MCF 10A (cell line): ENCODE measurements at regions not wholly inside any gene's neighbourhood (a gene's known extent, or its start where the extent isn't known, plus 50 kb on each side); places are given as distances from the start of the nearest gene placed in this dataset.
A peak's percentile ranks its signal among the peaks of the same experiment; 100 is the strongest.

Experiments used
- BruUV-seq: library from RNA; stranded (reverse); fragments of 400-500 nt; replicated peaks from 2 replicates; lab custom pipeline; 2021; lab: Mats Ljungman, UMichigan
- CTCF ChIA-PET: fragments of 300-600 bp; sonication (Branson Sonifier 250); formaldehyde crosslinking; extraction: SDS; loops from one replicate; lab custom pipeline; 2021; ENCODE audit warnings: antibody characterized with exemption, inconsistent platforms; lab: Yijun Ruan, JAX
- POLR2A ChIA-PET: fragments of 300-600, 350-650 bp; sonication (Branson Sonifier 250); formaldehyde crosslinking; extraction: SDS; loops from one replicate; lab custom pipeline; 2020; ENCODE audit warnings: antibody characterized with exemption, inconsistent platforms; lab: Yijun Ruan, JAX
- DNase-seq: peaks from one replicate; pipeline ENCODE4 v3.0.0-alpha.2; 2018; ENCODE audit not compliant: unreplicated experiment
- H3K27ac Mint-ChIP-seq: one replicate; pipeline ENCODE4 v1.8.0; 2022; ENCODE audit warnings: mild to moderate bottlenecking, low read depth, mixed read lengths; ENCODE audit not compliant: unreplicated experiment
- H3K27me3 Mint-ChIP-seq: one replicate; pipeline ENCODE4 v1.8.0; 2022; ENCODE audit warnings: mixed read lengths; ENCODE audit not compliant: insufficient read depth, unreplicated experiment
- H3K36me3 Mint-ChIP-seq: one replicate; pipeline ENCODE4 v1.8.0; 2022; ENCODE audit warnings: mild to moderate bottlenecking, moderate library complexity, mixed read lengths; ENCODE audit not compliant: insufficient read depth, unreplicated experiment
- H3K4me1 Mint-ChIP-seq: one replicate; pipeline ENCODE4 v1.8.0; 2022; ENCODE audit warnings: mixed read lengths; ENCODE audit not compliant: insufficient read depth, unreplicated experiment
- H3K4me3 Mint-ChIP-seq: one replicate; pipeline ENCODE4 v1.8.0; 2022; ENCODE audit warnings: mild to moderate bottlenecking, moderate library complexity, mixed read lengths; ENCODE audit not compliant: unreplicated experiment
- H3K9me3 Mint-ChIP-seq: one replicate; pipeline ENCODE4 v1.8.0; 2022; ENCODE audit warnings: mixed read lengths; ENCODE audit not compliant: unreplicated experiment
- CTCF ChIP-seq: fragments of 200-600 bp; IDR thresholded peaks from one replicate; pipeline ENCODE4 v1.8.0; 2022; ENCODE audit warnings: antibody characterized with exemption, mild to moderate bottlenecking; ENCODE audit not compliant: unreplicated experiment
- intact Hi-C: fragments of 100-400 bp; cut with micrococcal nuclease; formaldehyde crosslinking; loops from 2 replicates; pipeline ENCODE4 v1.14.1; 2022

GRCh38 chr5:84642795-84643194 lies 258.1 kb upstream of the EDIL3 start:
- intact Hi-C loops: no loop called here
- Mint-ChIP-seq H3K9me3 (no peaks in the 10 kb centered on the region), H3K4me3 (no peak overlapping the region), H3K36me3 (no peaks in the 10 kb centered on the region), H3K4me1 (no peaks in the 10 kb centered on the region), H3K27ac (no peak overlapping the region), H3K27me3 (peaks cover 24% of the 10 kb centered on the region)
- ChIA-PET POLR2A (no interaction called here), CTCF (no interaction called here)
- TF ChIP-seq CTCF: no peak
- BruUV-seq: no TSS peak
- peak; percentile 28 for DNase-seq

- H3K36me3 Mint-ChIP-seq: no peaks in the 10 kb centered on the region
- no peak for DNase-seq
- intact Hi-C loops: no loop called here
- no TSS peak for BruUV-seq
- no peaks in the 10 kb centered on the region for H3K9me3 Mint-ChIP-seq
- H3K4me1 Mint-ChIP-seq: no peaks in the 10 kb centered on the region
- ChIA-PET CTCF (interaction anchor here (0.6 to 0.7 kb wide), 2 partner anchors 107 to 647 kb away, joined by 3 read pairs; no protein-coding TSS in a partner anchor), POLR2A (no interaction called here)
- peaks cover 19% of the 10 kb centered on the region for H3K27me3 Mint-ChIP-seq
- no peak for TF ChIP-seq CTCF
- no peak overlapping the region for H3K27ac Mint-ChIP-seq
- H3K4me3 Mint-ChIP-seq: no peak overlapping the region
These were observed 257.6 kb upstream of the EDIL3 start for GRCh38 chr5:84642324-84642723.

- TF ChIP-seq CTCF: no peak
- CTCF ChIA-PET: no interaction called here
- no peaks in the 10 kb centered on the region for H3K36me3 Mint-ChIP-seq
- POLR2A ChIA-PET: no interaction called here
- H3K4me3 Mint-ChIP-seq: no peak overlapping the region
- BruUV-seq: no TSS peak
- no peaks in the 10 kb centered on the region for H3K9me3 Mint-ChIP-seq
- no peak overlapping the region for H3K27ac Mint-ChIP-seq
- H3K27me3 Mint-ChIP-seq: peaks cover 10% of the 10 kb centered on the region
- intact Hi-C loops: loop anchor here (2.0 kb wide), 1 partner anchor 23 kb away; no protein-coding TSS in a partner anchor
- H3K4me1 Mint-ChIP-seq: no peaks in the 10 kb centered on the region
- DNase-seq: no peak
These were observed 253.1 kb upstream of the EDIL3 start for GRCh38 chr5:84637662-84638375.

DNA sequence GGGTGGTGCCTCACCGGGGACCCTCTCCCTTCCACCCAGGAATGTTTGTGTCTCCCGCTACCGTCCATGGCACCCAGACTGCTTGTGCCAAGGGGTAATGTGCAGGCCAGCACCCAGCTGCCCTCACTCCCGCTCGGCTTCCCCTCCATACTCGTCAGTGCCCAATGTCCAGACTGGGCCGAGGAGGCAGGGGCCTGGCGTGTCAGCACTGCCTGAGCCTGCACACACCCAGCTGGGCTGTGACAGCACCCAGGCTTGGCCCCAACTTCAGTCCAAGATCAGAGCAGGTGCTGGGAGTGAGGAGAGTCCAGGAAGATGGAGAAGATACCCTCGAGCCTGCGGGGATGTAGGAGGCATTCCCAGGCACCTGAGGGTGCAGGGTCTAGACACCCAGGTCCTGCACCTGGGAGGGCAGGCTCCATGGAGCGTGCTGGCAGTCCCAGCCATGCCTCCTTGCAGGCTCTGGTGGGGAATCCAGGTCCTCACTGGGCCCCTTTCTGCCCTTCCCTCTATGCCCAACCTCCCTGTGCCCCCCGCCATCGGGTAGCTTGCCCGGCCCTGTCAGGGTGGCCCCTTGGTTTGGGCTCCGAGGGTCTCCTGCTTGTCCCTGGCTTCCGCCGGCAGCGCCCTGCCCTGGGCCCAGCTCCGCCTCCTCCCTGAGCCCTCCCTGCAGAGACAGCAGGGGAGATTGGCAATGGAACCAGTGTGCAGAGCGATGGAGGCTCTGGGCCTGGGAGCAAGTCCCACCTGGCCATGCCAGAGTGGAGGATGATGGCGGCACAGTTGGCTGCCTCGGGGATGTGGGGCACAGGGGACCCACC lies 250.8 kb upstream of the EDIL3 start:
- CTCF ChIA-PET: interaction anchor here (0.6 kb wide), 2 partner anchors 9 to 14 kb away, joined by 3 to 5 read pairs; no protein-coding TSS in a partner anchor
- intact Hi-C loops: loop anchor here (2.0 kb wide), 1 partner anchor 21 kb away; no protein-coding TSS in a partner anchor
- Mint-ChIP-seq H3K36me3 (no peaks in the 10 kb centered on the region), H3K27me3 (peaks cover 10% of the 10 kb centered on the region), H3K4me3 (no peak overlapping the region), H3K9me3 (no peaks in the 10 kb centered on the region), H3K27ac (no peak overlapping the region), H3K4me1 (no peaks in the 10 kb centered on the region)
- BruUV-seq: no TSS peak
- TF ChIP-seq CTCF: no peak
- POLR2A ChIA-PET: no interaction called here
- no peak for DNase-seq
